ENCODE measurements at regions not wholly inside any gene's neighbourhood (a gene's known extent, or its start where the extent isn't known, plus 50 kb on each side); places are given as distances from the start of the nearest gene placed in this dataset.

- H3K4me3 ChIP-seq (ENCODE audit: low read length in 2 of 2): no peak overlapping the region
- H3K9me3 ChIP-seq (ENCODE audit: control insufficient read depth in 2 of 2, low read length in 2 of 2): peaks cover 0 to 2% of the 10 kb centered on the region in 2 donors
- H3K27ac ChIP-seq (ENCODE audit: low read depth in 2 of 2, low read length in 2 of 2): no peak overlapping the region
- H3K4me1 ChIP-seq (ENCODE audit: control insufficient read depth in 2 of 2, insufficient read depth in 2 of 2, low read length in 2 of 2): no peaks in the 10 kb centered on the region
- no peak overlapping the region for H3K9ac ChIP-seq (ENCODE audit: low read depth in 1 of 2, low read length in 2 of 2)
- no peaks in the 10 kb centered on the region for H3K27me3 ChIP-seq (ENCODE audit: control insufficient read depth in 2 of 2, insufficient read depth in 2 of 2, low read length in 2 of 2)
- no peaks in the 10 kb centered on the region for H3K36me3 ChIP-seq (ENCODE audit: control insufficient read depth in 2 of 2, insufficient read depth in 2 of 2, low read length in 2 of 2)
These were observed 867.3 kb upstream of the GOT2 start for GRCh38 chr16:59601452-59601851.

GRCh38 chr16:59597269-59597668 lies 863.2 kb upstream of the GOT2 start:
- H3K9me3 ChIP-seq (ENCODE audit: control insufficient read depth in 2 of 2, low read length in 2 of 2): peaks cover 0 to 2% of the 10 kb centered on the region in 2 donors
- no peaks in the 10 kb centered on the region for H3K4me1 ChIP-seq (ENCODE audit: control insufficient read depth in 2 of 2, insufficient read depth in 2 of 2, low read length in 2 of 2)
- no peak overlapping the region for H3K4me3 ChIP-seq (ENCODE audit: low read length in 2 of 2)
- H3K27me3 ChIP-seq (ENCODE audit: control insufficient read depth in 2 of 2, insufficient read depth in 2 of 2, low read length in 2 of 2): no peaks in the 10 kb centered on the region
- no peak overlapping the region for H3K27ac ChIP-seq (ENCODE audit: low read depth in 2 of 2, low read length in 2 of 2)
- no peak overlapping the region for H3K9ac ChIP-seq (ENCODE audit: low read depth in 1 of 2, low read length in 2 of 2)
- no peaks in the 10 kb centered on the region for H3K36me3 ChIP-seq (ENCODE audit: control insufficient read depth in 2 of 2, insufficient read depth in 2 of 2, low read length in 2 of 2)

GRCh38 chr16:59596693-59597092 lies 862.6 kb upstream of the GOT2 start:
- Histone ChIP-seq H3K4me1 (ENCODE audit: control insufficient read depth in 2 of 2, insufficient read depth in 2 of 2, low read length in 2 of 2) (no peaks in the 10 kb centered on the region), H3K9me3 (ENCODE audit: control insufficient read depth in 2 of 2, low read length in 2 of 2) (peaks cover 0 to 2% of the 10 kb centered on the region in 2 donors), H3K27me3 (ENCODE audit: control insufficient read depth in 2 of 2, insufficient read depth in 2 of 2, low read length in 2 of 2) (no peaks in the 10 kb centered on the region), H3K27ac (ENCODE audit: low read depth in 2 of 2, low read length in 2 of 2) (no peak overlapping the region), H3K9ac (ENCODE audit: low read depth in 1 of 2, low read length in 2 of 2) (no peak overlapping the region), H3K36me3 (ENCODE audit: control insufficient read depth in 2 of 2, insufficient read depth in 2 of 2, low read length in 2 of 2) (no peaks in the 10 kb centered on the region), H3K4me3 (ENCODE audit: low read length in 2 of 2) (no peak overlapping the region)

GRCh38 chr16:59593194-59593661 lies 859.1 kb upstream of the GOT2 start:
- no peaks in the 10 kb centered on the region for H3K27me3 ChIP-seq (ENCODE audit: control insufficient read depth in 2 of 2, insufficient read depth in 2 of 2, low read length in 2 of 2)
- H3K4me3 ChIP-seq (ENCODE audit: low read length in 2 of 2): no peak overlapping the region
- H3K27ac ChIP-seq (ENCODE audit: low read depth in 2 of 2, low read length in 2 of 2): no peak overlapping the region
- H3K36me3 ChIP-seq (ENCODE audit: control insufficient read depth in 2 of 2, insufficient read depth in 2 of 2, low read length in 2 of 2): no peaks in the 10 kb centered on the region
- peaks cover 0 to 2% of the 10 kb centered on the region in 2 donors for H3K9me3 ChIP-seq (ENCODE audit: control insufficient read depth in 2 of 2, low read length in 2 of 2)
- no peaks in the 10 kb centered on the region for H3K4me1 ChIP-seq (ENCODE audit: control insufficient read depth in 2 of 2, insufficient read depth in 2 of 2, low read length in 2 of 2)
- H3K9ac ChIP-seq (ENCODE audit: low read depth in 1 of 2, low read length in 2 of 2): no peak overlapping the region

- Histone ChIP-seq H3K9ac (ENCODE audit: low read depth in 1 of 2, low read length in 2 of 2) (no peak overlapping the region), H3K27ac (ENCODE audit: low read depth in 2 of 2, low read length in 2 of 2) (no peak overlapping the region), H3K9me3 (ENCODE audit: control insufficient read depth in 2 of 2, low read length in 2 of 2) (no peaks in the 10 kb centered on the region), H3K4me3 (ENCODE audit: low read length in 2 of 2) (no peak overlapping the region), H3K27me3 (ENCODE audit: control insufficient read depth in 2 of 2, insufficient read depth in 2 of 2, low read length in 2 of 2) (no peaks in the 10 kb centered on the region), H3K36me3 (ENCODE audit: control insufficient read depth in 2 of 2, insufficient read depth in 2 of 2, low read length in 2 of 2) (no peaks in the 10 kb centered on the region), H3K4me1 (ENCODE audit: control insufficient read depth in 2 of 2, insufficient read depth in 2 of 2, low read length in 2 of 2) (no peaks in the 10 kb centered on the region)
These were observed 857.4 kb upstream of the GOT2 start for GRCh38 chr16:59591480-59591879.

GRCh38 chr16:59590845-59591244 lies 856.7 kb upstream of the GOT2 start:
- Histone ChIP-seq H3K27me3 (ENCODE audit: control insufficient read depth in 2 of 2, insufficient read depth in 2 of 2, low read length in 2 of 2) (no peaks in the 10 kb centered on the region), H3K36me3 (ENCODE audit: control insufficient read depth in 2 of 2, insufficient read depth in 2 of 2, low read length in 2 of 2) (no peaks in the 10 kb centered on the region), H3K4me3 (ENCODE audit: low read length in 2 of 2) (no peak overlapping the region), H3K27ac (ENCODE audit: low read depth in 2 of 2, low read length in 2 of 2) (no peak overlapping the region), H3K4me1 (ENCODE audit: control insufficient read depth in 2 of 2, insufficient read depth in 2 of 2, low read length in 2 of 2) (no peaks in the 10 kb centered on the region), H3K9me3 (ENCODE audit: control insufficient read depth in 2 of 2, low read length in 2 of 2) (no peaks in the 10 kb centered on the region), H3K9ac (ENCODE audit: low read depth in 1 of 2, low read length in 2 of 2) (no peak overlapping the region)

- H3K36me3 ChIP-seq (ENCODE audit: control insufficient read depth in 2 of 2, insufficient read depth in 2 of 2, low read length in 2 of 2): no peaks in the 10 kb centered on the region
- no peak overlapping the region for H3K9ac ChIP-seq (ENCODE audit: low read depth in 1 of 2, low read length in 2 of 2)
- no peaks in the 10 kb centered on the region for H3K4me1 ChIP-seq (ENCODE audit: control insufficient read depth in 2 of 2, insufficient read depth in 2 of 2, low read length in 2 of 2)
- H3K4me3 ChIP-seq (ENCODE audit: low read length in 2 of 2): no peak overlapping the region
- H3K27ac ChIP-seq (ENCODE audit: low read depth in 2 of 2, low read length in 2 of 2): no peak overlapping the region
- H3K9me3 ChIP-seq (ENCODE audit: control insufficient read depth in 2 of 2, low read length in 2 of 2): no peaks in the 10 kb centered on the region
- H3K27me3 ChIP-seq (ENCODE audit: control insufficient read depth in 2 of 2, insufficient read depth in 2 of 2, low read length in 2 of 2): no peaks in the 10 kb centered on the region
These were observed 852.2 kb upstream of the GOT2 start for GRCh38 chr16:59586331-59586730.

- Histone ChIP-seq H3K27me3 (ENCODE audit: control insufficient read depth in 2 of 2, insufficient read depth in 2 of 2, low read length in 2 of 2) (no peaks in the 10 kb centered on the region), H3K4me3 (ENCODE audit: low read length in 2 of 2) (no peak overlapping the region), H3K9me3 (ENCODE audit: control insufficient read depth in 2 of 2, low read length in 2 of 2) (no peaks in the 10 kb centered on the region), H3K4me1 (ENCODE audit: control insufficient read depth in 2 of 2, insufficient read depth in 2 of 2, low read length in 2 of 2) (no peaks in the 10 kb centered on the region), H3K36me3 (ENCODE audit: control insufficient read depth in 2 of 2, insufficient read depth in 2 of 2, low read length in 2 of 2) (no peaks in the 10 kb centered on the region), H3K27ac (ENCODE audit: low read depth in 2 of 2, low read length in 2 of 2) (no peak overlapping the region), H3K9ac (ENCODE audit: low read depth in 1 of 2, low read length in 2 of 2) (no peak overlapping the region)
These were observed 840.2 kb upstream of the GOT2 start for GRCh38 chr16:59574296-59574695.

- Histone ChIP-seq H3K4me3 (ENCODE audit: low read length in 2 of 2) (no peak overlapping the region), H3K9me3 (ENCODE audit: control insufficient read depth in 2 of 2, low read length in 2 of 2) (no peaks in the 10 kb centered on the region), H3K36me3 (ENCODE audit: control insufficient read depth in 2 of 2, insufficient read depth in 2 of 2, low read length in 2 of 2) (no peaks in the 10 kb centered on the region), H3K27me3 (ENCODE audit: control insufficient read depth in 2 of 2, insufficient read depth in 2 of 2, low read length in 2 of 2) (no peaks in the 10 kb centered on the region), H3K27ac (ENCODE audit: low read depth in 2 of 2, low read length in 2 of 2) (no peak overlapping the region), H3K4me1 (ENCODE audit: control insufficient read depth in 2 of 2, insufficient read depth in 2 of 2, low read length in 2 of 2) (no peaks in the 10 kb centered on the region), H3K9ac (ENCODE audit: low read depth in 1 of 2, low read length in 2 of 2) (no peak overlapping the region)
These were observed 839.6 kb upstream of the GOT2 start for GRCh38 chr16:59573528-59574271.

GRCh38 chr16:59567496-59567895 lies 833.4 kb upstream of the GOT2 start:
- H3K4me3 ChIP-seq (ENCODE audit: low read length in 2 of 2): no peak overlapping the region
- H3K27ac ChIP-seq (ENCODE audit: low read depth in 2 of 2, low read length in 2 of 2): no peak overlapping the region
- H3K27me3 ChIP-seq (ENCODE audit: control insufficient read depth in 2 of 2, insufficient read depth in 2 of 2, low read length in 2 of 2): no peaks in the 10 kb centered on the region
- no peaks in the 10 kb centered on the region for H3K36me3 ChIP-seq (ENCODE audit: control insufficient read depth in 2 of 2, insufficient read depth in 2 of 2, low read length in 2 of 2)
- H3K9me3 ChIP-seq (ENCODE audit: control insufficient read depth in 2 of 2, low read length in 2 of 2): no peaks in the 10 kb centered on the region
- no peaks in the 10 kb centered on the region for H3K4me1 ChIP-seq (ENCODE audit: control insufficient read depth in 2 of 2, insufficient read depth in 2 of 2, low read length in 2 of 2)
- H3K9ac ChIP-seq (ENCODE audit: low read depth in 1 of 2, low read length in 2 of 2): no peak overlapping the region

Data from mucosa of rectum (tissue), 2 donors.